Forelimb muscle (tissue), 1 donor: ENCODE measurements at regions not wholly inside any gene's neighbourhood (a gene's known extent, or its start where the extent isn't known, plus 50 kb on each side); places are given as distances from the start of the nearest gene placed in this dataset.
"Not testable (repeated sequence)": the region's sequence is repeated elsewhere in the genome, so short reads cannot be mapped to it uniquely, and the experiment has no call there.

Experiments
- DNase-seq: peaks from one replicate; pipeline ENCODE4 v3.0.0-alpha.2; 2013; ENCODE audit warnings: low read depth

DNA sequence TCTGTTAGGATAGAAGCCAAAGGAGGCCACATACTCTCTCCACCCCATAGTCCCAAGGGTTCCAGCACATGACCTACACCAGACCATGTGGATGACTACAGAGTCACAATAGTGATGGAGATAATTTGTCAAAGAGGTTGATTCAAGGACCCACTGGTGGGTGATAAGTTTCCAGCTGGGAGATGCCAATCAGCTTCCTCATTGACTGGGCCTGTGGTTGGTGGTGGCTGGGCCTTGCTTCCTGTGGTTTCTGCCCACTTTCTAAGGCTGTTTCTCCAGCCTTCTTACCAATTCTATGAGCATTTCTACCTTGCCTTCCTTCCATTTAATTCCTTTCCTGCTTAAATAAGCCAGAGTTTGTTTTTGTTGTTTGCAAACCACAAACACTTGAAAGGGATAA lies 95.5 kb upstream of the CPEB2 start:
- DNase-seq = no peak

DNA sequence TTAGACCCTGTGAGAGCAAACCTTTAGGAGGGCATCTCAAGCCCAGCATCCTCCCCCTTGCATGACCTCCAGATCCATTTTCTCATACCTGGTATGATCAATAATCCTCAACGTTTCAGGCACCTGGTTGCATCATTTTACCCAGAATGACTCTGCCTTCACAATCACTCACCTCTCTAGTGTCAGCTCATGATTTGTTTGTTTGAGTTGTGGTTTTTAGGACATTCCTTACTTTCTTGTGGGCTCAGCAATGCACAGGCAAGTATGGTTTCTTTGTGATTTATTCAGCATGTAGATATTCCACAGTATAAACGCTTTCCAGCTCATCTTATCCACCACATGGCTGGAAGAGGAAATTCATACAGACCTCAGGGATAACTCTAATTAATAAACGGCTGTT lies 93.6 kb upstream of the CPEB2 start:
- no peak for DNase-seq

DNA sequence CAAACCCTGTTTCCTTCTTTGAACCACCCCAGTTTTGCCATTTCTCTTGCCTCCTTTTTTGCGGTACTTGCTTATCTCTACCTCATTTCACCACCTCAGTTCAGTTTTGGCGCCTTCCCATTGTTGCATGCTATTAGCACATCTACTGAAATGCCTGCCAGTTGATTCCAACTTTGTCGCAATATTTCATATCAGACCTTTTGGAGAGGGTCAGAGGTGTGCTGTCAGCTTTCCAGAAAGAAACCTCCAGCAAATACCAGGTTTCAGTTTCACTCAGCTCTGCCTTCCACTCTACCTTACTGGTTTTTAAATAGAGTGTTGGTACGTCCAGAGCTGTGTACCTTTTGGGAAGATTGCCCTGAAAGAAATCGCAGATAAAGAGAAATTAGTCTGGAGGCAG lies 91.9 kb upstream of the CPEB2 start:
- no peak for DNase-seq

DNA sequence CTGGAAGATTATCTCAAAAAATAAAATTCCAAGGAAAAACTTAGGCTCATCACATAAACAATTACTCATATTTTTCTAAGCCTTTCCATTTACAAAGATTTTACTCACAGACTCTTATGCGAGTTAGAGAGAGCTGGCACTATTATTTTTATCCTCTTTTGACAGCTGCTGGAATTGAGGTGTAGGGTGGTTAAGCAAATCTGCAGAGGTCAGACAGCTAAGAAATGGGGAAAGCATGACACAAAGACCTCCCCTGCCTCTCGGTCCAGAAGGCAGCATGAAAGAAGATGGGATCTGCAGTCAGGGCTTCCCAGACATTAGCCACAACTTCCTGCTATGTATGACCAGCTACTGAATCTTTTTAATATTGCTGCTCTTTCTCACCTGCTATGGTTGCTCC lies 89.9 kb upstream of the CPEB2 start:
- DNase-seq = no peak

DNA sequence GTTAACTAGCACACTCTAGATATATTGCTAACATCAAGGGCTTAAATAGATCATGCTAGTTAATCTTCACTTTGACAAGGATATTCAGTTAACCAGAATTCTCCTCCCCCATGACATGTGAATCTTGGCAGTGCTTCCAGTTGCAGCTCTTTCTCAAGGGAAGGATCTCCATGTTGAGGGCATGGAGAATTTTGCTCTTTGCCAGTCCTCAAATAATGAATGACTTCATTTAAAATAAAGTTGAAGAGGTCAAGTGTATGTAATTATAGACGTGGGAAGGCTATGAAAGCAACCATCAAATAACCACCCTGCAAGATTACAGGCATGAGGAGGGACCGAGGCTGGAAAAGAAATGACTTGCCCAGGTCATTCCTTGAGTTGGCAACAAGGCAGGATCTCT lies 87.3 kb upstream of the CPEB2 start:
- DNase-seq = no peak

DNA sequence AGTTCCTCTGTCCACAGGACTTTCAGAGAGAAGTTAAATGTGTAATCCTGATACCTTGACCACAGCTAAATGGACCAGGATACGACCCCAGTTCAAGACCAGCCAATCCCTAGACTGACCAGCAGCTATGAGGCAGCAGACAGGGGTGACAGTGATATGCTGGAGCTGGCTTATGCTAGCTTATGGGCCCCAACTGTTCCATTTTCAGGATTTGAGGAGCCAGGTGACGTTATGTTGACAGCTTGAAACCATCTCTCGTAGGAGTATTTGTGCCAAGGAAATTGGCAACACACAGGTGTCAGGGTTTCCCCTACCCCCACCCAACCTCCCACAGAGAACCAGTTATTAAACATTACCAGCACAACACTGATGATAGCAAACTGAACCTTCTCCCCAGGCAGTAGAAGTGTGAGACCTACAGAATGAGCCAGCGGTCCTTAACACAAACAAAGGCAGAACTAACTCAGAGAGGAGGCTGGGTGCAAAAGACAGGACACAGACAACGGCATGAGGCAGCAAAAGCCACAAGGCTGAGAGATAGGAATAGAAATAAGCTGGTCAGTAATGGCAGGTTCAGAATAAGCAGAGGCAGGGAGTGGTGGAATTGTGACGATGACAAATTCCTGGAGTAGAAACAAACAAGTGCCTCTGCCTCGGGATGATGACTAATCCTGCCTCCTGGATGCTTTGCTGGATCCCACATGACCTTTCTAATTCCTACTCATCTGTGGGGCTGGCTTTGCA lies 85.6 kb upstream of the CPEB2 start:
- DNase-seq = no peak

DNA sequence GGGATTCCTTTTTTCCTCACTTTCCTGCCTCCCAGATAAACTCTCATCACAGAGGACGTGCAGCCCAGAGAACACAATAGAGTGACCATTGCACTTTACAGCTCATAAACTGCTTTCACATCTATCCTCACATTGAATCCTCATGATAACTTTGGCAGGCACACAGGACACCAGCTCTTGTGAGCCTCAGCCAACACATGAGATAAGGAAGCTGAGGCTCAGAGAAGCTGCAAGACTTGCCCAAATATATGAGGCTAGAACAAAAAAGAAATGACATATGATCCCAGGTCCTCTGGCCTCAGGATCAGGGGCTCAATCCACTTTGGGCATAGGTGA lies 85.0 kb upstream of the CPEB2 start:
- DNase-seq = no peak

DNA sequence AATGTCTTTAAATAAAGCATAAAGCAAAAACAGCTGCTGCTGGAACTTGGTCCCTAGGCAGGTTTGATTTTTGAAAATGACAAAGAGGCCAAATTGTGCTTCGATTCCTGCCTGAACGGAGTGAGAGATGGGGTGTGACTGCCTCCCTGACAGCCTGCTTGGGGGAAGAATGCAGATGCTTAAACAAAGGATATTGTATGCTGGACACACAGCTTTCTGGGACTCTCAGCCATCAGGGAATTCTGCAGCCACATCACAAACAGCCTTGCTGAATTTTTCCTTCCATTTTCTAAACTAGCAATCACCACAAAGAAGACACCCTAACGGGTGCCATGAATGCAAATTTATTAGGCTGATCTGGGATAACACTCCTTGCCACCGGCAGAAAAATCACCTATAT lies 83.9 kb upstream of the CPEB2 start:
- DNase-seq = no peak

DNA sequence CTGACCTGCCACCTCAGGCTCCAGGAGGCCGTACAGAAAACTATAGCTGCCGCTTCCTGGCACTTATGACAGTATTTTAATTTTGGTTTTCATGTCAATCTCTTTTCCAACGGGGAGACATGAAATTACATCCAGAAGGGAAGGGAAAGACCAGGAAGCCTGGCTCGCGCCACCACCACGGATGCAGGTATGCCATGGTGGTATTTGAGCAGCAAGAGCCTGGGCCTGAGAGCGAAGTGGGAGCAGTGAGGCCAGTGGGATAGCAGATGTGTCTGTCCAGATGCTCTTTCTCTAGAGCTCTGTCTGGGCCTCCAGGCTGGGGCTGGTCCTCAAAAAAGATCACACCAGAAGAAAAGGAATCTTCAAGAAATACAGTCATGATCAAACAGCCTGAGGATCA lies 82.5 kb upstream of the CPEB2 start:
- DNase-seq = no peak

DNA sequence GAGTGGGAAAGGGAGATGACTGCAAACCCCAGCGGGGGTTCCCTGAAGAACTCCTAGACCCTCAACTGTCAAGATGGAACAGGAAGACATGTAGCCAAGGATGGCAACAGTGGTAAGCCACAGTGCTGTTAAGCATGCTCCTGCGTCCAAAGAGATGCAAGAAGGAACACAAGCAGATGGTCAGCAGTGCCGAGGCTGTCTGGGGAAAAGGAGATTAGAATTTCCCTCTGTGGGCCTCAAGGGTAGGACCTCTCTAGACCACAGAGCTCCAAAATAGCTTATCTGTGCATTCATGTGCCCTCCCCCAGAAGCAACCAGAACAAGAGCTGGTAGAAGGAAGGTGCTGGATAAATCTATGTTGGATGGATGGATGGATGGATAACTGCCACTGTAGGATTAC lies 82.0 kb upstream of the CPEB2 start:
- no peak for DNase-seq

DNA sequence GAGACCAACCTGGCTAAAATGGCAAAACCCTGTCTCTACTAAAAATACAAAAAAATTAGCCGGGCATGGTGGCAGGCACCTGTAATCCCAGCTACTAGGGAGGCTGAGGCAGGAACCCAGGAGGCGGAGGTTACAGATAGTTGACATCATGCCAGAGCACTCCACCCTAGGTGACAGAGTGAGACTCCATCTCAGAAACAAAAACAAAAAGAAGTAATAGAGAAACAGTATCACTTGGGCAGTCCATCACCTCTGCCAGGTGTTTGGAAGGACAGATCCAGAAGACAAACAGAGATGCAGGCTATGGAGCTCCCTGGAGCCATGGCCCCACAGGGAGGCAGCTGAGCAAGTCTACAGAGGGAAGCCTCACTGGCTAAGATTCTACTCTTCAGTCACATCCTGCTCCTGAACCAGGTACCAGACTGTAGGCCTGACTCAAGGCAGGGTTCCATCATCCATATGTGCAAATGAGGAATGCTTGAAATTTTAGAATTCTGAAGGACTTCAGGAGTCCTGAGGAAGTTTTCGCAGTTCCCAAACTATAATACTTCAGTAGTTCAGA lies 81.4 kb upstream of the CPEB2 start:
- no peak for DNase-seq

DNA sequence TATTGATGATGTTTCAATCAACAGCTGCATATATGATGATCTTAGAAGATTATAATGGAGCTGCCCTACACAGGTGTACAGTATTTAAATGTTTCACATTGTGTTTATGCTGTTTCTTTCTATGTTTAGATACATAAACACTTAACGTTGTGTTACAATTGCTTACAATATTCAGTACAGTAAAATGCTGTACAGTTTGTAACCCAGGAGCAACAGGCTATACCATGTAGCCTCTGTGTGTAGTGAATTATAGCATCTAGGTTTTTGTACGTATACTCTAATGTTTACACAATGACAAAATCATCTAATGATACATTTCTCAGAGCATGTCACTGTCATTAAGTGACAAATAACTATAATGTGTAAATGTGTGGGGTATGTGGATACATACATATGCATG lies 80.5 kb upstream of the CPEB2 start:
- DNase-seq = not testable (repeated sequence)

DNA sequence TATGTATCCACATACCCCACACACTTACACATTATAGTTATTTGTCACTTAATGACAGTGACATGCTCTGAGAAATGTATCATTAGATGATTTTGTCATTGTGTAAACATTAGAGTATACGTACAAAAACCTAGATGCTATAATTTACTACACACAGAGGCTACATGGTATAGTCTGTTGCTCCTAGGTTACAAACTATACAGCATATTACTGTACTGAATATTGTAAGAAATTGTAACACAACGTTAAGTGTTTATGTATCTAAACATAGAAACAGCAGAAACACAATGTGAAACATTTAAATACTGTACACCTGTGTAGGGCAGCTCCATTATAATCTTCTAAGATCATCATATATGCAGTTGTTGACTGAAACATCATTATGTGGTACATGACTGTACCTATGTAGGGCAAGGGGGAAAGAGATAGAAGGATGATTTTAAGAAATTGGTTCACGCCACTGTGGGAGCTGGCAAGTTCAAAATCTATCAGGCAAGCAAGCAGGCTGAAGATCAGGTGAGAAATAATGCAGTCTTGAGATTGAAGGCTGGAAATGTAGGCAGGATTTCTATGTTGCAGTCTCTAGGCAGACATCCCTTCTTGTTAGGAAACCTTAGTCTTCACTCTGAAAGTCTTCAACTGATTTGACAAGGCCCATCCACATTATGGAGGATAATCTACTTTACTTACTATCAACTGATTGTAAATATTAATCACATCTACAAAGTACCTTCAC lies 78.0 kb upstream of the CPEB2 start:
- no peak for DNase-seq

DNA sequence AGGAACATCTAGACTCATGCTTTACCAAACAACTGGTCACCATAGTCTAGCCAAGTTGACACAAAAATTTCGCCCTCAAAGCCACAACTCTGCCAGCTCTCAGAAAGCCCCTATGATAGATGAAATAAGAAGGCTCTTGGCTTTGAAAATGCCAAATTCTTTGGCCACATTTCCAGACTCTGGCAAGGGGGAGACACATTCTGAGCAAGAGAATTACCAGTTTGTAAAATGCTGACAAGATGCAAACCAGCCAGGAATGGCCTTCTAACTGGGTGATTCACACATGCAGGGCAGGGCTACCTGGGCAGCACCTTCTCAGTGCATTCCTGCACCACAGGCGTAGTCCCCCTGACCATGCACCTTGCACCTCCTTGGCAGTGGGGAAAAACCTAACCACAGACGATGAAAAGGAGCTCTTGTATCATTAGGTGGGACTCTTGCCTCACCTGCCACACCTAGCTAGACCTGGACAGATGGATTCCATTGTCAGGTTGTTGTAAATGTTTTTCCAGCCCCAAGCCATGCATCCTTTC lies 77.4 kb upstream of the CPEB2 start:
- no peak for DNase-seq

DNA sequence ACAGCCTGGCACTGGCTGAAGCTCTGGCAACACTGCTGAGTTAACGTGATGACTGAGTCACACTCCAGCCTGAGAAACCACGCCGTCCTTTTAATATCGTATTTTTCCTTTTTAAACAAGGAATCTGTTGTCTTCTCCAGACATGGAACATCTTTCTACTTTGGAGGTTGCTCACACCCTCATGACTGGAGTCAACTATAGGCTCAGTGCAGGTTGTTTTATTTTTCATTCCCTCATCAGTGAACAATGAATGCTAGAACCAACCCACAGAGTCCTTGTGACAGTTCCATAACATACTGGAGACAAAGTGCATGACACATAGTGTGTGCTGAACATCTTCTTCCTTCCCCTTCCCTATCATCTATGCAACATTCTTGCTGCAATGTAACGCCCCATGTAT lies 76.8 kb upstream of the CPEB2 start:
- DNase-seq = no peak

DNA sequence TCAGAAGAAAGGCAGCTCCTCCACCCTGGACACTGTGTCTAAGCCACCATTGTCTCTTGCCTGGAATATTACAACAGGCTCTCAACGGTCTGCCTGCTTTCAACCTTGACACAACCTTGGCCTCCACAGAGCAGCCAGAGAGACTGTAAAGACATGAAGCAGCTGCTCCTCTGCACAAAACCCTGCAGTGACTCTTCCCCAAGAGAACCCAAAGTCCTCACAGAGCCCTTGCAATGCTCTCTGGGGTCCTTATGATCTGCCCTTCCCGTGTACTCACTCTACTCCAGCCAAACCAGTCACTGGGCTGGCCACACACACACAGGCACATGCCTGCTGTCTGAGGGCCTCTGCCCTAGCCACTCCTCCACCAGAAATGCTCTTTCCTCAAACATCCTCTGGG lies 75.9 kb upstream of the CPEB2 start:
- DNase-seq = no peak

DNA sequence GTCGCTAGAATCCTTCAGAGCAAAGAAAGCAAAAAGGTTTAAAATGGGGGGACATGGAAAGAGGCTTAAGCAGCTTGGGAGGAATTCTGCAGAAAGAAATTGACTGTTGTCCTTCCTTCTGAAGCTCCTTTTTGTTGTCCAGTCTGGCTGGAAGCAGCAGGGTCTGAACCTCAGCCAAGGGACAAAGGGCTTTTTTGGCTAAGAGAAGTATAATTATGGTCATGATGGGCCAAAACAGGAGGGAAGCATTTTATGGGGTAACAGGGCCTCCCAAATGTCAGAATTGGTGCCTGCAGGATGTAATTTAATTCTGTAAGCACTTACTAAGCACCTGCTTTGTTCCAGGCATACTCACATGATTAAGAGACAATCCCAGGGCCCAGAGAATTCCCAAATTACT lies 74.2 kb upstream of the CPEB2 start:
- no peak for DNase-seq

DNA sequence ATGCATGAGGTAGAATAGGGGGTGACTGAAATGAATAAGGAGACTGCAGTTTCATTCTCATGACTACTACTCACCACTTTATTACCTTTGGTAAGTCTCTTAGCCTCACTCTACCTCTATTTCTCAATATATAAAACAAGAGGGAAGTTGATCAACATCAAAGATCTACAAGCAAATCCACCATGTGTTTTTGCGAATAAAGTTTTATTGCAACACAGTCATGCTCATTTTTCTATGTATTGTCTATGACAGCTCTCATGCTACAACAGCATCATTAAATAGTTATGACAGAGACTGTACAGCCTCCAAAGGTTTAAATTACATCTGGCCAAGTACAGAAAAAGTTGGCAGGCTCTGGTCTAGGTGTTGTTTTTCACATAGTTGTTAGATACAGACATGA lies 72.6 kb upstream of the CPEB2 start:
- DNase-seq = no peak

DNA sequence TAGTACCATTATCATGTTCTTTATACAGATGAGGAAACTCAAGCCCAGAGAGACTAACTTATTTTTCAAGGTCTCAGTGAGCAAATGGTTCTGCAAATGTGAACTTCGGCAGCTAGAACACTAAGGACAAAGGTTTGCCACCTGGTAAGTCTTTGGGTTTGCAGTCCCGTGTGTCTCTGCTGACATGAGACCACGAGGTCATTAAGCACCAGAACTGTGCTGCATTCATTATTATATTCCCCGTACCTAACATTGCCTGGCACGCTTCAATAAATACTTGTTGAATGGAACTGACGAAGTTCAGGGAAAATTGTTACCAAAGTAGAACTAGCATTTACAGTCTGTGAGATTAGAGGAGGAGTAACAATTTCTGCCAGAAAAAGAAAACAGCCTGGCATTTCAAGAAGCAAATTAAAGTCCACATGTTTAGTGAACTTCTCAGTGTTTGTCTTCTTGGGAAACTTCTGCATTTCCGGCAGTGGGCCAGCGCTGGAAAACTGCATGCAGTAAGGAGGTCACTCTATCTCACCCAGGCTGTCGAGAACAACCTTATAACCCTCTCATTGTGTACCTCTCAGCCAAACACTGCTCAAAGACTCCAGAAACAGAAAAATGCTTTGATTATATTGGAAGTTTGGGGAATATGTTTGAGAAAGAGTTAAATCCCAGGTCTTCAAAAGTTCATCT lies 67.4 kb upstream of the CPEB2 start:
- no peak for DNase-seq

DNA sequence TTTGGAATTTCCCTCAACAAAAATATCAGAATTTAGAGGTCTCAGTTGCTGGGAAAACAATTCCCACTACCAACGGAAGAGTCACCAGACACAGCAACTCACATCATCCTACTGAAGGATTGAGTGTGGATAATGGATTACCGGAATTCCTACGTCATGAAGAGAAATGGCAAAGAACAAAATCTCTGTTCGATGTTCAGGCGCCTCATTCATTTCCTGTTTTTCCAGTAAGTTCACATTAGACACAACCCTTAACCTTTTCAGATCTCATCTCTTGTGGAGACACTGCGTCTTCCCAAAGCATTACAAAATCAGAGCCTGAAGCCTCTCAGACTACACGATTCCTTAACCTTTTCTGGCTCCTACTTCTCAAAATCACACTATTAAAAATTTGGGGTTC lies 58.5 kb upstream of the CPEB2 start:
- DNase-seq = no peak

DNA sequence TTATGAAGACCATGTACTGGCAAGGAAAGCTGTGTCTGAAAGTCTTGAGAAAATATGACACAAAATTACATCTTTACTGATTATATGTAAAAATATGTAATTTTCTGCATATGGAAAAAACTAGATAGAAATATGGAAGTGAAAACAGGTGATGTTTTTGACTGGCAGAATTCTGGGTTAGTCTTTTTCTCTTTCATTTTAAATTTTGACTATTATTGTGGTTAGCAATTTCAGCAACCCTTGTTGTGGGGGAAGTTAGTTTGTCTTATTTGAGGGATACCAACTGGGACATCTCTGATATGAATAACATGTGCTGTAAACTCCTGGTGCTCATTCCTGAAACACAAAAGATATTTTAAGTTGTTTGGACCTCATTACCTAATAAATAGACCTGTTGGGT lies 49.9 kb upstream of the CPEB2 start:
- DNase-seq = no peak
